Aorta (tissue), 5 donors: ENCODE measurements at regions not wholly inside any gene's neighbourhood (a gene's known extent, or its start where the extent isn't known, plus 50 kb on each side); places are given as distances from the start of the nearest gene placed in this dataset.

Experiments
- ATAC-seq: fragments of 200-7000 bp; cut with Tn5 transposase; one replicate; pipeline ENCODE4 v1.9.1; 2022; ENCODE audit warnings: moderate library complexity; ENCODE audit not compliant: low FRiP score
- DNase-seq, 2 donors: peaks; one replicate each; pipeline ENCODE4 v3.0.0-alpha.2; 2020
- H3K27ac ChIP-seq, 2 donors: one replicate each; pipeline ENCODE4 v1.5.1; 2013; ENCODE audit warnings: low read length in 2 of 2, mild to moderate bottlenecking in 2 of 2, moderate library complexity in 2 of 2, control low read depth in 1 of 2, inconsistent platforms in 1 of 2, low read depth in 1 of 2
- H3K27me3 ChIP-seq, 2 donors: one replicate each; pipeline ENCODE4 v1.6.1; 2013; ENCODE audit warnings: control low read depth in 1 of 2, low read length in 1 of 2, mild to moderate bottlenecking in 1 of 2, moderate library complexity in 1 of 2; ENCODE audit not compliant: insufficient read depth in 2 of 2, control insufficient read depth in 1 of 2
- H3K36me3 ChIP-seq, 2 donors: one replicate each; pipeline ENCODE4 v1.6.1; 2013; ENCODE audit warnings: control low read depth in 1 of 2, low read length in 1 of 2, mild to moderate bottlenecking in 1 of 2; ENCODE audit not compliant: insufficient read depth in 2 of 2, control insufficient read depth in 1 of 2
- H3K4me1 ChIP-seq, 2 donors: one replicate each; pipeline ENCODE4 v1.6.1; 2013; ENCODE audit warnings: low read length in 2 of 2, control low read depth in 1 of 2, mild to moderate bottlenecking in 1 of 2, moderate library complexity in 1 of 2; ENCODE audit not compliant: insufficient read depth in 2 of 2, control insufficient read depth in 1 of 2
- H3K4me3 ChIP-seq, 2 donors: one replicate each; pipeline ENCODE4 v1.5.1; 2013; ENCODE audit warnings: low read length in 2 of 2, control low read depth in 1 of 2, mild to moderate bottlenecking in 1 of 2
- H3K9me3 ChIP-seq: one replicate; pipeline ENCODE4 v1.6.1; 2013; ENCODE audit warnings: mild to moderate bottlenecking, low read length; ENCODE audit not compliant: control insufficient read depth
- WGBS, 2 donors: extraction: QIAGEN DNeasy Blood & Tissue Kit; methylation state at CpG; one replicate each; pipeline ENCODE4 v1.1.7; 2013; 5-methylcytosine and 5-hydroxymethylcytosine counted together
- intact Hi-C, 2 donors: fragments of 100-400 bp; cut with DNase I; formaldehyde crosslinking; loops; one replicate each; pipeline versions ENCODE4 v1.14.2 to v1.15.0; 2022
- donor health status: healthy with polysubstance abuse.
- donor health status: Bipolar disorder and iron deficiency.
- donor health status: DM: no; HTN: no; CAD: no.
- donor health status: DM: no; HTN: no; CAD: no.
- donor health status: DM: yes; HTN: yes; CAD: no.

GRCh38 chr5:137567226-137567625, 68.1 kb upstream of the SPOCK1 start:
- DNase-seq = no peak
- Histone ChIP-seq H3K4me1 (no peaks in the 10 kb centered on the region), H3K36me3 (no peaks in the 10 kb centered on the region), H3K27me3 (no peaks in the 10 kb centered on the region), H3K27ac (no peak overlapping the region), H3K9me3 (no peaks in the 10 kb centered on the region), H3K4me3 (no peak overlapping the region)
- ATAC-seq = no peak
- intact Hi-C loops = no loop called here
- WGBS, 2 donors = 87 to 89% methylated on average over 7 of the region's 7 CpGs

GRCh38 chr5:137566780-137567179, 67.7 kb upstream of the SPOCK1 start:
- H3K36me3 ChIP-seq = no peaks in the 10 kb centered on the region
- intact Hi-C loops = no loop called here
- H3K9me3 ChIP-seq = no peaks in the 10 kb centered on the region
- ATAC-seq (no peak), DNase-seq (no peak)
- WGBS, 2 donors = 20 to 23% methylated on average over 6 of the region's 6 CpGs
- no peak overlapping the region for H3K27ac ChIP-seq
- no peaks in the 10 kb centered on the region for H3K27me3 ChIP-seq
- H3K4me1 ChIP-seq = no peaks in the 10 kb centered on the region
- H3K4me3 ChIP-seq = no peak overlapping the region

- intact Hi-C loops = no loop called here
- Histone ChIP-seq H3K9me3 (no peaks in the 10 kb centered on the region), H3K36me3 (no peaks in the 10 kb centered on the region), H3K4me3 (no peak overlapping the region), H3K27ac (no peak overlapping the region), H3K27me3 (no peaks in the 10 kb centered on the region), H3K4me1 (no peaks in the 10 kb centered on the region)
- WGBS, 2 donors = 86 to 92% methylated on average over 2 of the region's 2 CpGs
- no peak for ATAC-seq
- no peak for DNase-seq
These were observed 67.0 kb upstream of the SPOCK1 start for GRCh38 chr5:137566118-137566541.

GRCh38 chr5:137565450-137565849, 66.3 kb upstream of the SPOCK1 start:
- no peak overlapping the region for H3K27ac ChIP-seq
- no peak for DNase-seq
- WGBS, 2 donors = 41 to 51% methylated on average over 3 of the region's 3 CpGs
- no peaks in the 10 kb centered on the region for H3K27me3 ChIP-seq
- intact Hi-C loops = no loop called here
- H3K4me1 ChIP-seq = no peaks in the 10 kb centered on the region
- H3K36me3 ChIP-seq = no peaks in the 10 kb centered on the region
- no peak overlapping the region for H3K4me3 ChIP-seq
- ATAC-seq = no peak
- no peaks in the 10 kb centered on the region for H3K9me3 ChIP-seq

GRCh38 chr5:137564398-137564961, 65.4 kb upstream of the SPOCK1 start:
- WGBS, 2 donors = 71 to 73% methylated on average over 5 of the region's 5 CpGs
- Histone ChIP-seq H3K4me3 (no peak overlapping the region), H3K36me3 (no peaks in the 10 kb centered on the region), H3K27me3 (no peaks in the 10 kb centered on the region), H3K9me3 (no peaks in the 10 kb centered on the region), H3K27ac (no peak overlapping the region), H3K4me1 (no peaks in the 10 kb centered on the region)
- intact Hi-C loops = no loop called here
- DNase-seq = no peak
- no peak for ATAC-seq

- Histone ChIP-seq H3K36me3 (no peaks in the 10 kb centered on the region), H3K27me3 (no peaks in the 10 kb centered on the region), H3K4me3 (no peak overlapping the region), H3K27ac (no peak overlapping the region), H3K9me3 (no peaks in the 10 kb centered on the region), H3K4me1 (no peaks in the 10 kb centered on the region)
- intact Hi-C loops = no loop called here
- 65 to 67% methylated on average over 14 of the region's 14 CpGs for WGBS, 2 donors
- ATAC-seq (peak; percentile 12), DNase-seq (no peak)
These were observed 64.7 kb upstream of the SPOCK1 start for GRCh38 chr5:137563646-137564397.

GRCh38 chr5:137563301-137563645, 64.1 kb upstream of the SPOCK1 start:
- Histone ChIP-seq H3K27me3 (no peaks in the 10 kb centered on the region), H3K36me3 (no peaks in the 10 kb centered on the region), H3K4me1 (no peaks in the 10 kb centered on the region), H3K27ac (no peak overlapping the region), H3K9me3 (no peaks in the 10 kb centered on the region), H3K4me3 (no peak overlapping the region)
- WGBS, 2 donors = 90 to 91% methylated on average over 2 of the region's 2 CpGs
- intact Hi-C loops = no loop called here
- DNase-seq (no peak), ATAC-seq (no peak)

GRCh38 chr5:137561608-137562007, 62.5 kb upstream of the SPOCK1 start:
- Histone ChIP-seq H3K27me3 (no peaks in the 10 kb centered on the region), H3K9me3 (no peaks in the 10 kb centered on the region), H3K4me3 (no peak overlapping the region), H3K36me3 (no peaks in the 10 kb centered on the region), H3K27ac (no peak overlapping the region), H3K4me1 (no peaks in the 10 kb centered on the region)
- no peak for ATAC-seq
- intact Hi-C loops = no loop called here
- DNase-seq = no peak

GRCh38 chr5:137560420-137560819, 61.3 kb upstream of the SPOCK1 start:
- Histone ChIP-seq H3K27ac (no peak overlapping the region), H3K9me3 (no peaks in the 10 kb centered on the region), H3K4me1 (no peaks in the 10 kb centered on the region), H3K4me3 (no peak overlapping the region), H3K36me3 (no peaks in the 10 kb centered on the region), H3K27me3 (no peaks in the 10 kb centered on the region)
- ATAC-seq (no peak), DNase-seq (no peak)
- 70 to 73% methylated on average over 5 of the region's 5 CpGs for WGBS, 2 donors
- intact Hi-C loops = no loop called here
